ENCODE measurements at regions not wholly inside any gene's neighbourhood (a gene's known extent, or its start where the extent isn't known, plus 50 kb on each side); places are given as distances from the start of the nearest gene placed in this dataset.

DNA sequence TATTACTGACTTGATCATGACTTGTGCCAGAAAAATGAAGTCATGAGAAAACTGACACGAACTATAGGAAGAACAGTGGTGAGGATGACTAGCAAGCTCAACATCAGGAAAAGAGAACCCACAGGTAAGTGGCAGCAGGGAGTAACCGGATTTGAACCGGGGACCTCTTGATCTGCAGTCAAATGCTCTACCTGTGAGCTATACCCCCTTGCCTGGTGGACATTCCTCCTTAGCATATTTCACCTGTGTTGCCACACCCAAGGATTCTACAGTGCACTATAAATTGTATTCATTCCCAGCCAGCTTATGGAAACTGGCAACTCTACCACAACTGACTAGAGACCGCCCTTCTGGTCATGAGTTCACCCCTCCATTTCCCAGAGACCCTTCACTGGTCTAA lies 97.5 kb upstream of the ZNF746 start:
- DNase-seq (ENCODE audit: low read depth, low spot score) (no peak), FAIRE-seq (no peak)
- POLR2A ChIA-PET: no interaction called here
- Histone ChIP-seq H3K4me1 (ENCODE audit: control insufficient read depth, extremely low read depth, insufficient read depth, low read length) (no peaks in the 10 kb centered on the region), H3K4me2 (ENCODE audit: insufficient read depth, low read length) (no peak overlapping the region), H3K9me3 (replicated peaks; ENCODE audit: control insufficient read depth, insufficient read depth, low read length) (no peaks in the 10 kb centered on the region), H3K36me3 (ENCODE audit: control insufficient read depth in 2 of 2, extremely low read depth in 1 of 2, insufficient read depth in 2 of 2, low read length in 2 of 2) (peaks cover 3 to 11% of the 10 kb centered on the region in 2 experiments), H3K9me1 (replicated peaks; ENCODE audit: control insufficient read depth, extremely low read depth, insufficient read depth, low read length) (no peaks in the 10 kb centered on the region), H3K27me3 (ENCODE audit: control insufficient read depth in 2 of 2, insufficient read depth in 2 of 2, low read length in 2 of 2) (no peaks in the 10 kb centered on the region), H3K79me2 (ENCODE audit: control insufficient read depth, insufficient read depth, low read length) (peaks cover 3% of the 10 kb centered on the region), H4K20me1 (replicated peaks; ENCODE audit: control insufficient read depth, extremely low read depth, insufficient read depth, low read length) (no peaks in the 10 kb centered on the region), H3K9ac (replicated peaks; ENCODE audit: extremely low read depth, insufficient read depth, low read length) (no peak overlapping the region), H3K27ac (ENCODE audit: insufficient read depth, low read depth, low read length) (no peak overlapping the region), H2AFZ (ENCODE audit: low read depth, low read length) (no peak overlapping the region), H3K4me3 (replicated peaks in 1 of 3; ENCODE audit: insufficient read depth in 1 of 3, low read depth in 1 of 3, low read length in 3 of 3) (no peak overlapping the region)
- dilution Hi-C loops (cut with MboI; ENCODE audit: extremely low pct_ligation_motif_present, low sequenced_read_pairs): no loop called here
- CTCF ChIA-PET: no interaction called here
- TF ChIP-seq POLR2AphosphoS5 (IDR thresholded peaks at IDR 0.05; ENCODE audit: insufficient read depth, low read depth, low read length) (no peak), JUN (IDR thresholded peaks at IDR 0.05; ENCODE audit: borderline replicate concordance, insufficient read depth, insufficient read length, low read depth) (no peak), EZH2 (IDR thresholded peaks at IDR 0.05; ENCODE audit: borderline replicate concordance, low read depth, low read length, severe bottlenecking) (no peak), FOS (IDR thresholded peaks at IDR 0.05; ENCODE audit: borderline replicate concordance, insufficient read depth, low read length) (no peak), POLR2A (IDR thresholded peaks at IDR 0.05; ENCODE audit: low read depth, low read length) (no peak), MYC (IDR thresholded peaks at IDR 0.05; ENCODE audit: low read depth, low read length) (no peak), GATA2 (IDR thresholded peaks at IDR 0.05; ENCODE audit: insufficient read depth, insufficient read length, low read depth, low read length) (no peak)
- TF ChIP-seq, protein P1, sequence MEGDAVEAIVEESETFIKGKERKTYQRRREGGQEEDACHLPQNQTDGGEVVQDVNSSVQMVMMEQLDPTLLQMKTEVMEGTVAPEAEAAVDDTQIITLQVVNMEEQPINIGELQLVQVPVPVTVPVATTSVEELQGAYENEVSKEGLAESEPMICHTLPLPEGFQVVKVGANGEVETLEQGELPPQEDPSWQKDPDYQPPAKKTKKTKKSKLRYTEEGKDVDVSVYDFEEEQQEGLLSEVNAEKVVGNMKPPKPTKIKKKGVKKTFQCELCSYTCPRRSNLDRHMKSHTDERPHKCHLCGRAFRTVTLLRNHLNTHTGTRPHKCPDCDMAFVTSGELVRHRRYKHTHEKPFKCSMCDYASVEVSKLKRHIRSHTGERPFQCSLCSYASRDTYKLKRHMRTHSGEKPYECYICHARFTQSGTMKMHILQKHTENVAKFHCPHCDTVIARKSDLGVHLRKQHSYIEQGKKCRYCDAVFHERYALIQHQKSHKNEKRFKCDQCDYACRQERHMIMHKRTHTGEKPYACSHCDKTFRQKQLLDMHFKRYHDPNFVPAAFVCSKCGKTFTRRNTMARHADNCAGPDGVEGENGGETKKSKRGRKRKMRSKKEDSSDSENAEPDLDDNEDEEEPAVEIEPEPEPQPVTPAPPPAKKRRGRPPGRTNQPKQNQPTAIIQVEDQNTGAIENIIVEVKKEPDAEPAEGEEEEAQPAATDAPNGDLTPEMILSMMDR (IDR thresholded peaks at IDR 0.05; ENCODE audit: extremely low read depth in 1 of 2, insufficient read depth in 1 of 2, low read depth in 1 of 2, low read length in 2 of 2): no peak
- TF ChIP-seq, protein P2, sequence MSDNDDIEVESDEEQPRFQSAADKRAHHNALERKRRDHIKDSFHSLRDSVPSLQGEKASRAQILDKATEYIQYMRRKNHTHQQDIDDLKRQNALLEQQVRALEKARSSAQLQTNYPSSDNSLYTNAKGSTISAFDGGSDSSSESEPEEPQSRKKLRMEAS (IDR thresholded peaks at IDR 0.05; ENCODE audit: insufficient read depth, insufficient read length): no peak
- intact Hi-C loops (cut with micrococcal nuclease): no loop called here
- no TSS peak for BruUV-seq (replicated peaks)
